ENCODE measurements at regions not wholly inside any gene's neighbourhood (a gene's known extent, or its start where the extent isn't known, plus 50 kb on each side); places are given as distances from the start of the nearest gene placed in this dataset.
"Not testable (repeated sequence)": the region's sequence is repeated elsewhere in the genome, so short reads cannot be mapped to it uniquely, and the experiment has no call there.

GRCh38 chr11:86861810-86862209, 61.5 kb downstream of the PRSS23 start:
- no peak for DNase-seq

GRCh38 chr11:86863476-86863875, 63.1 kb downstream of the PRSS23 start:
- DNase-seq = no peak

- DNase-seq = no peak
Measured at GRCh38 chr11:86865436-86865835, 65.1 kb downstream of the PRSS23 start.

GRCh38 chr11:86869531-86869930, 69.2 kb downstream of the PRSS23 start:
- no peak for DNase-seq

DNA sequence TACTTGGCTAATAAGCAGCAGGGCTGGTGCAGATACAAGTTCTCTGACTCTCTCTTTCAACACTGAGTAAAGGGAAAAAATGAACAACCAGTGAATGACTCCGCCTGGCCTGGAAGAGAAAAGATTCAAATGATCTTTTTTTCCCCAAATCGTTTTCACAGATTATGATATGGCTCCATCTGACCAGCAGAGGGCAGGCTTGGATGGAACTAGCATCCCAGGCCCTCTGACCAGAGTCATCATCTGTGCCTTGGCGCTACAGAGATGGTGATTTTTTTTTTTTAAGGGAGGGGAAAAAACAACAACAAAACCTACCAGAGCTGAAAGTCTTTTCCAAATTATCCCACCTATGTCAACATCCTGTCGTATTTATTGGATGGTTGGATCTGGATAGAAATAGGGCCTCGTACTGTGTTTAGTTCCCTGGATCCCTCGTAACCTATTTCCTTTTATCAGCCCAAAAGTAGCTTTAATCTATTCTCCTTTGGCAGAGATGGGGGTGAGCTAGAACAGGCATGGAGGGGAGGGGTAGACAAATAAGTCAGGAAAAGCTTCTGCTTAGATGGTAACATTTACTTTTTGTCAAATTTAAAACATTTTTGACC, 69.7 kb downstream of the PRSS23 start:
- DNase-seq = peak; percentile 68

DNA sequence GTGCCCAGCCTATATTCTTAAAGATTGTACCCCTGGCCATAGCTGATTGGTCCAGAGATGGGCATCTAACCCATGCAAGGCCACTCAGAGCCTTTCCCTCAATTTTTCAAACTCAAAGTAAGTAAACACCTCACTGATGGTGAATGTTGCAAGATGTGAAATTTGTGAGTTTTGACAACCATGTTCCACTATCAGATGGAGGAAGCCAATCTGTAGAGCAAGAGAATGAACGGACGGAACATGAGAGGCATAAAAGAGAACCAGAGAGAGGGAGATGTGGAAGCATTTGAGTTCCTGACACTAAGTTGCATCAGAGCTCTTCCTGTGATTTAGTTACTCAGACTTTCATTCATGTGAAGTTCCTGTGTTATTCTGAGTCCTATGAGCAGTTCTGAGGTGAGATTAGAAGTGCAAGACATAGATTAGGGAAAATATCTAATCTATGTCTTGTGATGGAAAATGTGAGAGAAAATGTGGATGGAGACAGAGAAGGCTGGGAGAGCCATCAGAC, 73.3 kb downstream of the PRSS23 start:
- DNase-seq = no peak

- peak; percentile 84 for DNase-seq
Measured at GRCh38 chr11:86874304-86875056, 74.1 kb downstream of the PRSS23 start.

DNA sequence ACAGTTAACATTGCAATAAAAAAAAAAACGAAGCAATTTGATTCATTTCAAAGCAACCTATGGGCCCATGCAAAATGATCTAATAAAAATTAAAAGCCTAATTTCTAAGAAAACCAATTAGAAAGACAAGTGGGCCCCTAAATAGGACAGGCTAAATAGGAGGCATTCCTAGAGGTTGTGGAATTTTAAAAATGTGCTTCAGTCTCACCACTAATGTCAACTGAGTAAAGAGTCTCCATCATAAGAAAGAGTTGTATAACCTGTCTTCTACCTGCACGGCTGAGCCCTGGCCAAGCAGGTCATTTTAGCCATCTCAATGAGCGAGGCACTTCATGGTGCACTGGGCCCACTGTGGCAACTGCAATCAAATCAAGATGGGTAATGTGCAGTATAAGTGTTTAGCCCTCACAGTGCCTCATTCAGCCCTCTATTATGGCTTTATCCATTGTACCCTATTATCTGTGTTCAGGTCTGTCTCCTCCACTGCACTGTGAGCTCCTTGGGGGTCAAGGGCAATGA, 76.4 kb downstream of the PRSS23 start:
- DNase-seq = peak; percentile 69

- no peak for DNase-seq
Measured at GRCh38 chr11:86877503-86877902, 77.2 kb downstream of the PRSS23 start.

GRCh38 chr11:86879241-86879640, 76.0 kb downstream of the FZD4 start:
- DNase-seq = not testable (repeated sequence)

GRCh38 chr11:86885311-86885710, 69.9 kb downstream of the FZD4 start:
- DNase-seq = no peak

- peak; percentile 65 for DNase-seq
Measured at GRCh38 chr11:86888164-86889000, 66.8 kb downstream of the FZD4 start.

DNA sequence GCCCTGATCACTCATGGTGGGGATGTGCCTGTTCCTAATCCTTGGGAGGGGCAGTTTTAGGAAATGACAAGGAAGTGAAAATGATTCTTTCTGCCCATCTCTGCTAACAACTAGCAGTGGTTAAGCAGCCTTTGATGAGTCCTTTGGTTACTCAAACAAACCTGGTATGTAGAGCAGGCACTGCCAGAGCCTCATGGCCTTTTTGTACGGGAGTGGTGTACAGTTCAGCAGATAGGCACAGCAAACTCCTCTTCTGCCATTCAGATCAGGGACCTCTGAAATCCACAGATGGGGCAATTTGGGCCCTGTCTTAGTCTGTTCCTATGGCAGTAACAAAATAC, 66.2 kb downstream of the FZD4 start:
- no peak for DNase-seq

DNA sequence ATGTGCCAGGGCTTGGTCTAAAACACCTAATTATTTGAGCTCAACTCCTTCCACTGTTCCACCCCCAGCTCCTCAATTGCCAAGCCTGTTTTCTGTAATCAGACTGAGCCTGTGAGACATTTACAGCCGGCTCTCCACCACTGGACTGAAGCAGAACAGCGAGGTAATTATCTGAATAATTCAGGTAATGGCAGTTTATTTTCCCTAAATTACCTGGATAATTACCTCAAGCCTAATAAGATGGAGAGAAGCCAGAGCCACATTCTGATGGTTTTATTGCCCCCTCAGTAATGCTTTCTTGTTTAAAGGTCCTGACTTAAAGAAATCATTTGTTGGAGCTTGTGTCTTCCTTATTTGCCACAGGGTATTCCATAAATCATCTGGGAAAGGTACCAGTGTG, 64.2 kb downstream of the FZD4 start:
- peak; percentile 91 for DNase-seq

GRCh38 chr11:86893235-86893634, 62.0 kb downstream of the FZD4 start:
- no peak for DNase-seq
